Activated effector memory CD4-positive, alpha-beta T cell treated with Interleukin-2 at 50 U/mL for 16 hours (primary cell): ENCODE measurements at regions not wholly inside any gene's neighbourhood (a gene's known extent, or its start where the extent isn't known, plus 50 kb on each side); places are given as distances from the start of the nearest gene placed in this dataset.
"Not testable (repeated sequence)": the region's sequence is repeated elsewhere in the genome, so short reads cannot be mapped to it uniquely, and the experiment has no call there.

Experiments
- DNase-seq: peaks from one replicate; pipeline ENCODE4 v3.0.0-alpha.2; 2020

DNA sequence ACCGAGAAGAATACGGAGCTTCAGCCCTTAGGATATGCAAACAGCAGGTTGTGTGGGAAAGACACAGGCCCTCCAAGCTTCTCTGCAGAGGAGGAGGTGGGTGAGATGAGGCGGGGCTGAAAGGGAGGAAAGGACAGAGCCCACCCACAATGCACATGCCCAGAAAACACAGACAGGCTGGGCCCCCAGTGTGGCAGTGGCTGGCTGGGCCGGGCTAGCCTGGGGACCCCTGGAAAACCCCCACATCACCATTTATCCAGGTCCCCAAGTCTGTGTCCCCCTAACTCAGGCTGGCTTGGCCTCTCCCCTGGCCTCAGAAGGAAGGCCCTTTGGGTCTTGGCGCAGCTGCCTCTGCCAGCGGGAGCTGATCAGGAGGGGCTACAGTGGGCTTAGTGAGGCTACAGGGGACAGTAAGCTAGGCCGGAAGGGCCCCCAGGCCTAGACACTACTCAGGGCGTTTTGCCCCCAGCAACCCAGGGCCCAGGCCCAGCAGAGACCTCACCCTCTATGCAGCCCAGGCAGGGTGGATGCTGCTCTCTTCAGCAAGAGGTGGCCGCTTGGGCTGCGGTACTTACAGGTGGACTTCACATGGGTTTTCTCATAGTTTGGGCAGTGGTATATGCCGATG, 119.5 kb downstream of the TUBA3C start:
- no peak for DNase-seq

DNA sequence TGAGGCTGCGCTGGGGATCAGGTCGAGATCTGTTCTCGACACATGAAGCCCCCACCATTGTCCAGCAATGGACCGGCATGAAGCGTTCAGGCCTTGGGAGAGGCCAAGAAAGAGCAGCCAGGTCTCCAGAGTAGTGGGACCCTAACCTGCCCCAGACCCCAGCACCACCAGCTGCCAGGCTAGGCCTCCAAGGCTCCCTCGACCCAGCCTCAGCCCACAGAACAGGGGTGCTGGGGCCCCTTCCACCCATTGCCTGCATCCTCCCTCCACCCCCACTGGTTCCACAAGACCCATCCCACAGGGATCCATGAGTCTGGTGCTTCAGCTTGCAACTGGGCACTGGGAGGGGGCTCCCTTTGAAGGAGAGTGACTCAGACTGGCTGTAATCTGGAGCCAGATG, 120.3 kb downstream of the TUBA3C start:
- no peak for DNase-seq

DNA sequence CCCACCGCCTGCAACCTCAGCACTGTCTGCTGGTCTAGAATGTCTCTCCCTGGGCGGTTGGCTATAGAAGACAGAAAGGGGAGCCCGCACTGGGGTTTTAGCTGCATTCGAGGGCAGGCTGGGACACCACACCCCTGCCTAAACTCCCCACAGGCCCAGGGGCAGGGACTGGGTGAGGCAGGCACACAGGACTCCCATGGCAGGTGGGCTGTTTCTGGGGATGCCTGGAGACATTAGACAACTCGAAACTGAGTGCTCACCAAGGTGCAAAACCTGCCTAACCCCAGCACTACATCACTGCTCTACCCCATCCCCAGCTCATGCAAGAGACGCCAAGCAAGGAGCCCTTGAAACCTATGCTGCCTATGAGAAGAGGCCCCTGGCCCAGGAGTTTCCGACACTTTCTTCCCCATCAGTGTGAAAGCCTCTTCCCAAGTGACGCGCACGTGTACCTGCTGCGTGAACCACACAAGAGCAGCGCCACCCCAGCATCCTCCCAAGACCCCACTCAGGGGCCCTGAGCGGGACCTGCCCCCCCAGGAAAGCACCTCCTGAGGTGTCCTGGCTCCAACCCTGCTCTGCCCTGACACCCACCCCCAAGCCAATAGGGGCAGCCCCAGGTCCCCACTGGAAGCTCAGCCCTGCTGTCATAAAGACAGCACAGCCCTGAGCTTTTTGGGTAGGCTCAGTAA, 121.2 kb downstream of the TUBA3C start:
- DNase-seq = no peak

DNA sequence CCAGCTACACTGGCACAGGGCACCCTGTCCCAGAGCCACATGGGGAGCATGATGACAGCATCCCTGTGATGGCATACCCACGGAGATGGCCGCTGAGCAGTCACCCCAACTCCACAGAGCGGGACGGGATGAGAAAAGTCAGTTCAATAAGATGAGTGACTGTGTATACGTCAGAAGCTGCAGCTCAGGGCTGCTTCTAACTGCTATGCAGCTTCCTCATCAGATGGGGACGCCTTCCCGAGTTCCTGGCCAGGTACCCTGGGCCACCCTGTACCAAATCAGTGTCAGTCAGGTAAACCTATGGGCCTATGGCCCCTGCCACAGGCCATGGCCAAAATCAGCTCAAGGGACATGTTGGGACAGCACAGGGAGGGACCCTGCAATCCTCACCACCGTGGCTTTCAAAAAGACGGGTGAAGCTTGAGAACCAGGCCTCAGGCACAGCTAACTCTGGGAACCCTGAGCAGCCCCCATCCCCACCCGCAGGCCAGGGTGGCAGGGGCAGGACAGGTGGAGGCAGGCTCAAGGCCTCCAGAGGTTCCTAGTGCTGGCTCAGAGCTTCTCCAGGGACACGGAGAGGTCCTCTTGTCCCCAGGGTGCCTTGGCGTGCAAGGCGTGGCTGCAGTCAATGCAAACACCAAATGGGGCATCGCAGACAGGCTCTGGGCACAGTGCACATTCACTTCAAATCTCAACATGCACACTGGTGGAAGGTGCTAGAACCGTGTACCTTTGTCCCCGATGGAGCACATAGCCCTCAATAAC, 122.4 kb downstream of the TUBA3C start:
- DNase-seq = no peak

DNA sequence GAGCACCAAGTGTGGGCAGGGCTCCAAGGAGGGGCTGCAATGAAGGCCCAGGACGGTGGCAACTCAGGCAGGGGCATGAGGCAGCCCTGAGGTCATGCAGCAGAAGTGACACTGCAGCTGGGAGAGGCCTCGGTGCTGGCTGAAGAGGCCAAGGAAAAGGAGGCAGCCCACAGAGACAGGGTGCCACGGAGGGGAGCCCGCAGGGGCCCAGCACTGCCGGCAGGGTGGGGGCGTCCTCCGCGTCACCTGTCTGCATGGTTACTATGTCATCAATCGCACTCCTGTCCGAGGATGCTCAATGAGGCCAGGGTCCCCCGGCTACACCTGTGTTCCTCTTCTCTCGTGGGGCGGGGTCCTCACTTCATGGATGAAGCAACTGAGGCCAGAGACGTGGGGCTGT, 123.1 kb downstream of the TUBA3C start:
- DNase-seq = no peak

DNA sequence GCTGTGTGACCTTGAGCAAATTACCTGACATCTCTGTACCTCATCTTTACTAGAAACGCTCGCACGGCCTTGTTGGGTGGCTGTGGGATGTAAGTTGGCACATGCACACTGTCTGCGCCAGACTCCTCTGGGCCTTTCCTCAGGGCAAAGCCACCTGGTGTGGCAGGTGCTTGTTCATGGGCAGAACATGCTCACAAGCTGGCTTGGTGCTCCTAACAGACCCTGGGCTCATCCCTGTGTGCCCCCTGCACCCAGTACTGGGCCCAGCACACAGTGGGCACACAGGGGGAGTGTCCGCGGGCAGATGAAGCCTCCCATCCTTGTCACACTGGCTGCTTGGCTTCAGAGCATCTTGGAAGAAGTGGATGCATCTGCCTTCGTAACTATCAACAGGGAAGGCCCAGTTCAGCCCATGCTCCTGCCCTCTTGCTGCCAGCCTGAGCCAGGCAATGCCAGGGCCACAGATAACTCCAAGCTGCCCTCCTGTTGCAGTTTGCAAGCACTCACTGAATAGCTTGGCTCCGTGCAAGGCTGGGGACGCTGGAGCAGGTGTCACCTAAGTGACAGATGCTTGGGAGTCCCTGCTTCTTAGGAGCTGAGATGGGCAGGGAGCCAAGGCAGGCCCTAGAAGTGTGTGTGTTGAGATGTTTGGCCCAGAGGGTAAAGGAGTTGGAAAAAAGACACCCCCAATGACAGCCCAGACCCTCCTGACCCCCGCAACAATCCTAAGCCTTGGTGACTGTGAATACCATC, 123.9 kb downstream of the TUBA3C start:
- DNase-seq = no peak

DNA sequence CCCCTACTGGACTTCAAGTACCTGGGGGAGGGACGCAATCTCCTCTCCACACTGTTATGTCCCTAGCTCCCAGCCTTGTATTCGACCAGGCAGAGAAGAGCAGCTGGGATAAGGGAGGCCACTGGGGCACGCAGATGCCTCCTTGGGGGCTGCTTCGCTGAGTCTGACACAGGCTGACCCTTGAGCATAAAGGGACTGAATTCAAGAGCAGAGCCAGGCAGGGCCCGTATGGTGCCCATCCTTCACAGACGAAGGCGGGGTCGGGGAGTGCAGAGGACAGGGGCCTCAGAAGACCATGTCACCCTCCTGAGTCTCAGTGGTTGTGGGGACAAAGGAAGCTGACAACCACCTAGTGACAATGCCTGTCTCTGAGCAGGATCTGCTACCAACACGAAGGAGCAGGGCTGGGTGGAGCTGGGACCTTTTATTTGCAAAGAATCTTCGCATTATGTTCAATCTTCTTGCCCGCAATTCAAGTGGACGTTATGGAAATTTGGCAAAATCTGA, 124.6 kb downstream of the TUBA3C start:
- DNase-seq = no peak

DNA sequence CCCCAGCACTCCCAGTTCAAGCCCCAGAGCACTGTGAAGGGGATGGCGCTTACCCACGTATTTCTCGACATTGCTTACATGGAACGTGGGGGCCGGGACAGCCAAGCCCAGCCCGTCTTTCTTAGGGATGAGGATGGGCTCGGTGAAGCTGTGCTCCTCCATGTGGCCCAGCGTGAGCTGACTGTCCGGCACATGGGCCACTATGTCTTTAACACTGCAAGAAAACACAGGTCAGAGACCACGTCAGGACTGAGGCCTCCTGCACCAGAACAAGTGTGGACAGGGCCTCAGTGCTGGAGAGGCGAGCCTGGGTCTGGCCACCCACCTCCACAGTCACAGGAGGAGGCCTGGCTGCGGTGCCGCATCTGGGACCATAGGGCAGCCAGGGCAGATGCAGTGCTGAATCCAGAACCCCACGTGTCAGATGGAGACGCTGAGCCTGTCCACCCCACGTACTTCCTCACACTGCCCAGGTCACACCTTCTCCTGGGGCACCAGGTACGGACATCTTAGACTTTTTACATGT, 125.2 kb downstream of the TUBA3C start:
- no peak for DNase-seq

DNA sequence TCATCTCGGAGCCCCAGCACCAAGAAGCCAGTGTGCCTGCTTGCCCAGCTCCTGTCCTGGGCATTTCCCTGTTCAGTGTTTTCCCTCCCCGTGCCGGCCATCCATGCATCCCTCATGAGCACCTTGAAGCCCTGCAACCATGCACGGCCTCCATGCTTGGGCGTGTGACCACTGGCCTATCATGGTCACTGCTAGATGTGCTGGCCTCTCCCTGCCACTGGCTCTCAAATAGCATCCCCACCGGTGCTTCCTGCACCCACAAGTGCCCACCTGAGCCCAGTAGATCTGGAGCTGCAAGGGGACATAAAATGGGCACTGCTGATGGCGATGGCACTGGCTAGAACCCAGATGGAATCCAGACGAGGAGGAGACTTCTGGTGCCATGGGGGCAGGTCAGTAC, 126.0 kb downstream of the TUBA3C start:
- DNase-seq = no peak

DNA sequence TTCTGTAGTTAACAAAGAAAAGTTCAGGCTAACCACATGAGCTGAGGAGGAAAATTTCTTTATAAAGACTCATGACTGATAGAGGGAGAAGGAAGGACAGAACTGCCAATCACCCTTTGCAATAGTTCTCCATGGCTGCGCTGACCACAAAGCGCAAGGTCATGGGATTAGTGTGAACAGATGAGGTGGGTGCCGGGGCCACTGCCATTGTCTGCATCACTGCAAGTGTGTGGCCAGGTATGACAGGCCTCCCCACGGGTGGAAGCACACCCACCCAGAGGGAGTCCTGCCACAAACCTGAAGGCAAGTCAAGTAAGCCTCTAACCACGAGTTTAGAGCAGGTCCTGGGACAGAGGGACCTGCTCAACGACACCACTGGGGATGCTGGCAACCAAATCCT, 128.1 kb downstream of the TUBA3C start:
- no peak for DNase-seq

DNA sequence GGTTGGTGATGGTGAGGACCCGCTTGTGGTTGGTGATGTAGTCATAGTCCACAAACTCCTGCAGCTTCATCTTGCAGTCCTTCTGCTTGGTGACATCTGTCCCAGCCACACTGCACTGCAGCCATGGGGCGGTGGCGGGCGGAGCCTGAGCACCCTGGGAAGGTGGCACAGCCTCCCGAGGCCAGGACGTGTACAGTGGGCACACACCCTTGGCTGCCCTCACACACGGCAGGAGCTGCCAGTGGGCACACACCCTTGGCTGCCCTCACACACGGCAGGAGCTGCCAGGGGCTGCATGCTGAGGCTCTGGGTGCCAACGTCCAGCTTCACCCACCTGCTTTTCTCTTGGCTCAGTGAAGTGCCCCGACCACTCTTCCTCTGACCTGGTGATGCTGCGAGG, 128.7 kb downstream of the TUBA3C start:
- no peak for DNase-seq

DNA sequence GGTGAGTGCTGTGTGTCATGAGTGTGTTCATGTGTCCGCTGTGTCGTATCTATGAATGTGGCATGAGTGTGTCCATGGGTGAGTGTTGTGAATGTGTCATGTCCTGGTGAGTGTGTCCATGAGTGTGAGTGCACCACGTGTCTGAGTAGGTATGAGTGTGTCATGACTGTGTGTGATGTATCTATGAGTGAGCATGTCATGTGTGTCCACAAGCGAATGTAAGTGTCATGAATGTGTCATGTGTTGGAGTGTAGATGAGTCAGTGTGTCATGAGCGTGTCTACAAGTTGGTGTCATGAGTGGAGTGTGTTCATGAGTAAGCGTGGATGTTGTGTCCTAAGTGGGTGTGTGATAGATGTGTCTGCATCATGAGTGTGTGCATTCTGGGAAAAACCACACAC, 129.4 kb downstream of the TUBA3C start:
- no peak for DNase-seq

DNA sequence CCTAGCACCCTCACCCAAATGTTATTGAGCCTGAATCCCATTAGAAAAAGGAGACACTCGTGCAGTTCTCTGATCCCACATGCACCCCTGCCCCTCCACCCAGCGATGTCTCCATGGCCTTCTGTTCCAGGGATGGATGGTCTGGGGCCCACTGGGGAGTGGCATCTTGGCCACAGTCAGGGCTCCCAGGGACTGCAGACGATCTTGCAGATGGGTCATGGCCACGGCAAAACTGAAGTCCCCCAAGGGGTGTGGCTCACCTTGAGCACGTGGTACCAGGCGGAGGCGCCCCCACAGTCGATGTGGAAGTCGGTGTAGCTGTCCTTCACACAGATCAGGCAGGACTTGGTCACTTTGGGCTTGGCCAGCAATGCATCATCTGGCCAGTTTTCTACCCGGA, 130.7 kb downstream of the TUBA3C start:
- DNase-seq = no peak

DNA sequence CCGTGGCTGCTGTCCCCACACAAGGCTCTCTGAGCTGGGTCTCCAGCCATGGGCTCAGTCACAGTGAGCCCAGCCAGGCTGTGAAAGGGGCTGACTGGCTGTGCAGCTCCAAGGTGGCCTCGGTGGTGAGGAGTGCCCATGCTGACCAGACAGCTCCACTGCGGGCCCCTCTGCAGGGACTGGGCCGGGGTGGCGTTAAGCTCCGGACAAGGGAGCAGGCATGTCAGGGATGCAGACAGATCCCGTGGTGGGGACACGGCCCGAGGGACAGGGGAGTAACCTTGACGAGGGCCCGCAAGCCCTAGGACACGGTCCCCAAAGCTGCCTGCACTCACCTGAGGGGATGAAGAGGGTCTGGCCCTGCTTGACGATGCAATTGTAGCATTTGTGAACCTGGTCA, 132.0 kb downstream of the TUBA3C start:
- not testable (repeated sequence) for DNase-seq

DNA sequence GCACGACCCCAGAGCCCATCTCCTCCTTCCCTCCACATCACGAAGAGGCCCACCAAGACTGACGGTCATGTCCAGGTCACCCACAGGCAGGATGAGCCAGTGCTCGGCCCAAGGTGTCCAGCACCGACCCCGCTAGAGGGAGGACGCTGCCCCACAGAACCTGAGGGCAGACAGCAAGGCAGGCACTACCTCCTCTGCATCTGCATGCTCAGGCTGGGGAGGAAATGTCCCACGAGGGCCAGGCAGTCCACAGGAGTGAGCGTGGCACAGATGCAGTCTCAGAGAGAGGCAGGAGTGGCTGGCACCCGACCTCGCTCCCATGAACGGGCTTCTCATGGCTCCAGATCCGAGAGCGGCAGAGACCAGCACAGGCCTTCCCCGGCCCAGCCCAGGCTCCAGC, 133.2 kb downstream of the TUBA3C start:
- DNase-seq = no peak

DNA sequence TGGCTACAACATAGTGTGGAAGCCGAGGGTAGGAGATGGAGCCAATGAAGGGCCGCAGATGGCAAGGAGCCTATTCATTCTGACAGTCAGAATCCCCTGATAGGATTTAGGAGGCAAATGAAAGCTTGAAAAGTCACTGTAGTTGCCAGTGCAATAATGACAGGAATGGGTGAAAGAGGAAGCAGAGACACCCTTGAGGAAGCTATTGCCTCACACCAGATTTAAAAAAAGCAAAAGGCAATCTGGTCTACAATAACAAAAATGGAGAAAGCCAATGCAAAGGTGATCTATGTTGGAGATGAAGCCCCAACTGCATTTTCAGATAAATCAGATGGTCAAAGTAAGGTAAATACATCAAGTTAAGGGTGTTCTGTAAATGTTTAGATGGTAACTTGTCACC, 158.5 kb downstream of the TUBA3C start:
- no peak for DNase-seq

DNA sequence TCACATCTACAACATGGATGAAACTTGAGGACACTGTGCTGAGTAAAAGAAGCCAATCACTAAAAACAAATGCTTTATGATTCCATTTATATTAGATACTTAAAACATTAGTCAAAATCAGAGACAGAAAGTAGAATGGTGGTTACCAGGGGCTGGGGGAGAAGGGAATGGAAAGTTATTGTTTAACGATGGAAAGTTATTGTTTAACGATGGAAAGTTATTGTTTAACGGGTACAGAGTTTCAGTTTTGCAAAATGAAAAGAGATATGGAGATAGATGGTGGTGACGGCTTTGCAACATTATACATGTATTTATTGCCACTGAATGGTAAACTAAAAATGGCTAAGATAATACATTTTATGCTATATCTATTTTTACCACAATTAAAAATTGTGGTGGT, 160.6 kb downstream of the TUBA3C start:
- no peak for DNase-seq

DNA sequence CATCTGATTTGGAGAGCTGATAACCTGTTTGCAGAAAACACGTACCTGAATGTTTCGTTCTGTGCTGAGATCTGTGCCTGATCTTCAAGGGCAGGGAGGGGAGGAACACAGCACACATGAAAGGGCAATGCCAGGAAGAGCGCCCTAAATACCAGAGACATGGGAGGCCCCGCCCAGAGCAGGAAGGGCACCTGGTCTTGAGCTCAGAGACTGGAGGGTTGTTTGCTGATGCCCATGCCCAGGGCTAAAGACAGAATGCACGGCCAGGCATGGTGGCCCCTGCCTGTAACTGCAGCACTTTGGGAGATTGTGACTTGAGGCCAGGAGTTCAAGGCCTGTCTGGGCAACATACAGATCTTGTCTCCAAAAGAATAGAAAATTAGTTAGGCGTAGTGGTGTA, 183.2 kb downstream of the TUBA3C start:
- peak; percentile 11 for DNase-seq

DNA sequence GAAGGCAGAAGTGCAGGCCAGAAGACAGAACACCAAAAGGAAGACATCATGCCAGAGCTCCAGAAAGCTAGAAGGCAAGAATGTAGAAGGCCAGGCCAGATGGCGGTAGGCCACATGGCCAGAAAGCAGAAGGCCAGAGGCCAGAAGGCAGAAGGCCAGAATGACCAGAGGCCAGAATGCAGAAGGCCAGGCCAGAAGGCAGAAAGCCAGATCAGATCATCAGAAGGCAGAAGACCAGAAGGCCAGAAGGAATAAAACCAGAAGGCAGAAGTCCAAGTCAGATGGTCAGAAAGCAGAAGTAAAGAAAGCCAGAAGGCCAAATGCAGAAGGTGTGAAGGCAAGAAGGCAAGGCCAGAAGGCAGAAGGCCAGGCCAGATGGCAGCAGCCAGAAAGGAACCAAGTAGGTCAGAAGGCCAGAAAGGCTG, 185.0 kb downstream of the TUBA3C start:
- DNase-seq = no peak

DNA sequence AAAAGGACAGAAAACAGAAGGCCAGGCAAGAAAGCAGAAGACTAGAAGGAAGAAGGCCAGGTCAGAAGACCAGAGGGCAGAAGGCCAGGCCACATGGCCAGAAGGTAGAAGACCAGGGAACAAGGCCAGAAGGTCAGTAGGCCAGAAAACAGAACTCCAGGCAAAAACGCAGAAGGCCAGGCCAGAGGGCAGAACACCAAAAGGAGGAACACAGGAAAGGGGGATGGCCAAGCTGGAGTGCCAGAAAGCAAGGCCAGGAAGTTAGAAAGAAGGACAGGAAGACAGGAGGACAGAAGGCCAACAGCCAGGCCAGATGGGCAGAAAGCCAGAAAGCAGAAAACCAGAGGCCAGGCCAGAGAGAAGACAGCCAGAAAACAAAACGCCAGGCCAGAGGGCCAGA, 185.4 kb downstream of the TUBA3C start:
- DNase-seq = no peak

DNA sequence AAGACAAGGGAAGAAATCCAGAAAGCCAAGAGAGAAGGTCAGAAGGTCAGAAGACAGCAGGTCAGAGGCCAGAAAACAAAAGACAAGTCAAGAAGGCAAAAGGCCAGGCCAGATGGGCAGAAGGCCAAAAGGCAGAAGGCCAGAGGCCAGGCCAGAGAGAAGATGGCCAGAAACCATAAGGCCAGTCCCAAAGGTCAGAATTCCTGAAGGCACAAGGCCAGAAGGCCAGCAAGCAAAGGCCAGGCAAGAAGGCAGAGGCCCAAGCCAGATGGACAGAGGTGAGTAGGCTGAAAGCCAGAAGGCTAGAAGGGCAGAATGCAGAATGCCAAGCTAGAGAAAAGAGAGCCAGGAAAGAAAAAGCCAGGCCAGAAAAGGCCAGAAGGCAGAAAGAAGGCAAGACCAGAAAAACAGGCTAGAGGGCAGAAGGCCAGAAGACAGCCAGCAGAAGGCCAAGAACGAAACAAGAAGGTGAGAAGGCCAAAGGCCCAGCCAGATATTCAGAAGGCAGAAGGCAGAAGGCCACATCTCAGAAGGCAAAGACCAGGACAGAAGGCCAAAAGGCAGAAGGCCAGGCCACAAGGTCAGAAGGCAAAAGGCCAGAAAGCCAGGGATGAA, 186.3 kb downstream of the TUBA3C start:
- DNase-seq = no peak

DNA sequence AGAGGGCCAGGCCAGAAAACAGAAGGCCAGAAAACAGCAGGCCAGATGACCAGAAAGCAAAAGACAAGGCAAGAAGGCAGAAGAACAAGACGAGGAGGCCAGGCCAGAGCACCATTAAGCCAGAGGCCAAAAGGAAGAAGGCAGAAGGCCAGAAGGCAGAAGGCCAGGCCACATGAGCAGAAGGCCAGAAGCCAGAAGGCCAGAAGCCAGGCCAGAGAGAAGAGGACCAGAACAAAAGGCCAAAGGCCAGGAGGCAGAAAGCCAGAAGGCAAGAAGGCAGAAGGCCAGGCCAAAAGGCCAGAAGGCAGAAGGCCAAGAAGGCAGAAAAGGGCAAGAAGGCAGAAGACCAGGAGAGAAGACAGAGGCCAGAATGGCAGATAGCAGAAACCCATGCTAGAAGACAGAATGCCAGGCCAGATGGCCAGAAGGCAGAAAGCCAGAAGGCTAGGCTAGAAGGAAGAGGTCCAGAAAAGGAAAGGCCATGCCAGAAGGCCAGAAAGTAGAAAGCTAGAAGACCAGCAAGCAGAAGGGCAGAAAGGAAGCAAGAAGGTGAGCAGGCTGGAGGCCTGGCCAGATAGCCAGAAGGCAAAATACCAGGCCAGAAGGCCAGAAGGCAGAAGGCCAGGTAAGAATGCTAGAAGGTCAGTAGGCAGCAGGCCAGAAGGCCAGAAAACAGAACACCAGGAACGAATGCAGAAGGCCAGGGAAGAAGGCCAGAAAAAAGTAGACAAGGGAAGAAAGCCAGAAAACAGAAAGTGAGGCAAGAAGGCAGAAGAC, 187.6 kb downstream of the TUBA3C start:
- no peak for DNase-seq
